GM12873 (cell line): ENCODE measurements at regions not wholly inside any gene's neighbourhood (a gene's known extent, or its start where the extent isn't known, plus 50 kb on each side); places are given as distances from the start of the nearest gene placed in this dataset.

Experiments used
- TF ChIP-seq, protein P1 (sequence below): IDR thresholded peaks from 2 replicates; pipeline ENCODE4 v1.5.1; 2012; ENCODE audit warnings: low read depth, mild to moderate bottlenecking, moderate library complexity, low read length, control low read depth; ENCODE audit not compliant: insufficient read depth; ENCODE audit errors: missing control alignments

DNA sequence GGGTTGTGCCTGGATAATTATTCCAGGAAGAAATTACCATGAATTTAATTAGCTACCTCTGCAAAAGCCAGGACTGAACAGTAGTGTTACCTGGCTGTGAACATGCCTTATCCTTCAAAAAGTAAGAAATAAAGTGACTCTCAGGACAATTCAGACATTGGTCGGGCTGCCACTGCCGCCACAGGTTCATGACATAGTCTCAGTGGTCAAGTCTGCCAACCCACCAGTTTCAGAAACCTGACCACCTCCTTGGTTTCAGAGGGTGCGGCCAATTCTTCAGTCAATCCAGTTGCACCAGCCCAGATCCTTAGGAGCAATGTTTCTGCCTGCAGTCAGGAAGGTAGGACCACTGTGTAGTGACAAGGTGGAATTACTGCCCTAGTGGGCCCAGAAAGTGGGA, 593.1 kb upstream of the DAB2 start:
- TF ChIP-seq, protein P1, sequence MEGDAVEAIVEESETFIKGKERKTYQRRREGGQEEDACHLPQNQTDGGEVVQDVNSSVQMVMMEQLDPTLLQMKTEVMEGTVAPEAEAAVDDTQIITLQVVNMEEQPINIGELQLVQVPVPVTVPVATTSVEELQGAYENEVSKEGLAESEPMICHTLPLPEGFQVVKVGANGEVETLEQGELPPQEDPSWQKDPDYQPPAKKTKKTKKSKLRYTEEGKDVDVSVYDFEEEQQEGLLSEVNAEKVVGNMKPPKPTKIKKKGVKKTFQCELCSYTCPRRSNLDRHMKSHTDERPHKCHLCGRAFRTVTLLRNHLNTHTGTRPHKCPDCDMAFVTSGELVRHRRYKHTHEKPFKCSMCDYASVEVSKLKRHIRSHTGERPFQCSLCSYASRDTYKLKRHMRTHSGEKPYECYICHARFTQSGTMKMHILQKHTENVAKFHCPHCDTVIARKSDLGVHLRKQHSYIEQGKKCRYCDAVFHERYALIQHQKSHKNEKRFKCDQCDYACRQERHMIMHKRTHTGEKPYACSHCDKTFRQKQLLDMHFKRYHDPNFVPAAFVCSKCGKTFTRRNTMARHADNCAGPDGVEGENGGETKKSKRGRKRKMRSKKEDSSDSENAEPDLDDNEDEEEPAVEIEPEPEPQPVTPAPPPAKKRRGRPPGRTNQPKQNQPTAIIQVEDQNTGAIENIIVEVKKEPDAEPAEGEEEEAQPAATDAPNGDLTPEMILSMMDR = no peak

DNA sequence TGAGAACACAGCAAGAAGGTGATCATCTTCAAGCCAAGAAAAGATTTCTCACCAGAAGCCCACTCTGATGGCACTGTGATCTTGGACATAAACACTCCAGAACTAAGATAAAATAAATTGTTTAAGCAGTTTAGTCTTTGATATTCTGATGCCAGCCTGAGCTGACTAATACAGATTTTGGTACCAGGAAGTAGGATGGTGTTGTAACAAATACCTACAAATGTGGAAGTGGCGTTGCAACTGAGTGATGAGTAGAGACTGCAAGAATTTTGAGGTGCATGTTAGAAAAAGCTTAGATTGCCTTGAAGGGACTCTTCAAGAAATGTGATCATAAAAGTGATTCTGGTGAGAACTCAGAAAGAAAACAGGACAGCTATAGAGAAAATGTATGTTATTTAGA, 592.4 kb upstream of the DAB2 start:
- TF ChIP-seq, protein P1 = no peak

GRCh38 chr5:40010436-40010835, 585.7 kb upstream of the DAB2 start:
- TF ChIP-seq, protein P1 = no peak

DNA sequence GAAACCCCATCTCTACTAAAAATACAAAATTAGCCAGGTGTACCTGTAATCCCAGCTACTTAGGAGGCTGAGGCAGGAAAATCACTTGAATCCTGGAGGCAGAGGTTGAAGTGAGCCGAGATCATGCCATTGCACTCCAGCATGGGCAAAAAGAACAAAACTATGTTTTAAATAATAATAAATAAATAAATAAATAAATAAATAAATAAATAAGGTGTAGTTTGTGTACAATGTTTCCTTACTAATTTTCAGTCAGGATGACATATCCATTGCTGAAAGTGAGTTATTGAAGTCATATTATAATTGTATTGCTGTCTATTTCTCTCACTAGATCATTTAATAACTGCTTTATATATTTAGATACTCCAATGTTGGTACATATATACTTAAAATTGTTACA, 581.5 kb upstream of the DAB2 start:
- TF ChIP-seq, protein P1 = no peak

DNA sequence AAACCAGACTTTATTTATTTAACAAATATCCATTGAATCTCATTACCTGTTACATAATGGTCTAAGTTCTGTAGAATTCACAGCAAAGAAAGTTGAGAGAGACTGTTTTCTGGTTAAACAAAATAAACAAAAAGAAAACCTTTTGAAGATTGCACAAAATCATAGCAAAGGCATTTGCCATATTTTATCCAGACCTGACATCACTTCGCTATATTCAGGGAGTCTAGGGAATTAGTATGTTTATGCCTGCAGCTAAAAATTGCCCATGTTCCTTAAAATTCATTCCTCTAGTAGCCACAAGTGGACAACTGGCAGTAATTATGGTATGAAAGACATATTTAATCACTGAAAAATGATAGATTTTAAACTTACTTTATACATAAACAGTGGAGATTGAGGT, 577.0 kb upstream of the DAB2 start:
- TF ChIP-seq, protein P1 = no peak

- TF ChIP-seq, protein P1 = no peak
These were observed 573.7 kb upstream of the DAB2 start for GRCh38 chr5:39998518-39998917.

- TF ChIP-seq, protein P1 = no peak
These were observed 571.2 kb upstream of the DAB2 start for GRCh38 chr5:39995990-39996389.

GRCh38 chr5:39992617-39993202, 567.9 kb upstream of the DAB2 start:
- TF ChIP-seq, protein P1 = no peak
